GM19043 (cell line): ENCODE measurements at regions not wholly inside any gene's neighbourhood (a gene's known extent, or its start where the extent isn't known, plus 50 kb on each side); places are given as distances from the start of the nearest gene placed in this dataset.

Experiments used
- ATAC-seq: cut with Tn5 transposase; IDR thresholded peaks from one replicate; pipeline ENCODE4 v1.9.1; 2021; ENCODE audit warnings: low read depth; ENCODE audit not compliant: unreplicated experiment

- no peak for ATAC-seq
Measured at GRCh38 chr9:18020121-18020745, 441.4 kb downstream of the SH3GL2 start.

- no peak for ATAC-seq
Measured at GRCh38 chr9:18022642-18023041, 443.8 kb downstream of the SH3GL2 start.

GRCh38 chr9:18023332-18023731 is 444.5 kb downstream of the SH3GL2 start:
- ATAC-seq = no peak

GRCh38 chr9:18032636-18033035 is 441.3 kb upstream of the ADAMTSL1 start:
- ATAC-seq = no peak

- no peak for ATAC-seq
Measured at GRCh38 chr9:18036422-18037187, 437.3 kb upstream of the ADAMTSL1 start.

GRCh38 chr9:18037981-18038380 is 436.0 kb upstream of the ADAMTSL1 start:
- ATAC-seq = no peak

- no peak for ATAC-seq
Measured at GRCh38 chr9:18040327-18040726, 433.6 kb upstream of the ADAMTSL1 start.

- no peak for ATAC-seq
Measured at GRCh38 chr9:18043978-18044377, 430.0 kb upstream of the ADAMTSL1 start.

GRCh38 chr9:18045326-18045725 is 428.6 kb upstream of the ADAMTSL1 start:
- no peak for ATAC-seq

GRCh38 chr9:18046068-18046467 is 427.9 kb upstream of the ADAMTSL1 start:
- ATAC-seq = no peak

- no peak for ATAC-seq
Measured at GRCh38 chr9:18051638-18052037, 422.3 kb upstream of the ADAMTSL1 start.

- ATAC-seq = no peak
Measured at GRCh38 chr9:18052060-18052459, 421.9 kb upstream of the ADAMTSL1 start.

GRCh38 chr9:18056269-18056992 is 417.5 kb upstream of the ADAMTSL1 start:
- ATAC-seq = no peak

- ATAC-seq = peak; percentile 97
Measured at GRCh38 chr9:18056993-18057369, 417.0 kb upstream of the ADAMTSL1 start.

- no peak for ATAC-seq
Measured at GRCh38 chr9:18058564-18059442, 415.1 kb upstream of the ADAMTSL1 start.

- ATAC-seq = no peak
Measured at GRCh38 chr9:18059447-18059846, 414.5 kb upstream of the ADAMTSL1 start.

- no peak for ATAC-seq
Measured at GRCh38 chr9:18060269-18060934, 413.6 kb upstream of the ADAMTSL1 start.

GRCh38 chr9:18061332-18061731 is 412.6 kb upstream of the ADAMTSL1 start:
- ATAC-seq = no peak

GRCh38 chr9:18061856-18062255 is 412.1 kb upstream of the ADAMTSL1 start:
- no peak for ATAC-seq

- ATAC-seq = no peak
Measured at GRCh38 chr9:18063856-18064390, 410.0 kb upstream of the ADAMTSL1 start.
